C4-2B (cell line): ENCODE measurements at regions not wholly inside any gene's neighbourhood (a gene's known extent, or its start where the extent isn't known, plus 50 kb on each side); places are given as distances from the start of the nearest gene placed in this dataset.

Source experiments
- ZFX ChIP-seq: fragments of 450-650 bp; IDR thresholded peaks from 2 replicates; pipeline ENCODE4 v1.6.1; 2017
- TF ChIP-seq, protein P1 (sequence below): fragments of 450-650 bp; conservative IDR thresholded peaks from 2 replicates; pipeline ENCODE4 v1.5.1; 2017; ENCODE audit warnings: mild to moderate bottlenecking

DNA sequence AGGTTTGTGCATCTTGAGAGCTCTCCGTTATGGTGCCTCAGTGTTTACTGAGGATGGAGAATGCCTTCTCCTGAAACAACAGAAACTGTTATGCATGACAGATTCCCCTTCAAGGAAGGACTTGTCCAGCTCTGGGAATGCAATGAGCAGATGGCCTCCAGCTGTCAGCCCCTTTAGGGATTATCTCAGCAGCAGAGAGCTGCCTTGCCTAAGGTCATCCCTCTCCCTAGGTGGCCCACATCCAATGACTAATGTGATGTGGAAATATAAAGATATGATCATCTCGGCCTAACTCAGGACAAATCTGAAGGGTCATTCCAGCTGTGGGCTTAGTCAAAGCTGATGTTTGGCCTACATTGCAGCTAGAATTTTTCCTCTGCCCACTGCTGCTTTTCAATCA lies 214.3 kb upstream of the N4BP1 start:
- TF ChIP-seq, protein P1, sequence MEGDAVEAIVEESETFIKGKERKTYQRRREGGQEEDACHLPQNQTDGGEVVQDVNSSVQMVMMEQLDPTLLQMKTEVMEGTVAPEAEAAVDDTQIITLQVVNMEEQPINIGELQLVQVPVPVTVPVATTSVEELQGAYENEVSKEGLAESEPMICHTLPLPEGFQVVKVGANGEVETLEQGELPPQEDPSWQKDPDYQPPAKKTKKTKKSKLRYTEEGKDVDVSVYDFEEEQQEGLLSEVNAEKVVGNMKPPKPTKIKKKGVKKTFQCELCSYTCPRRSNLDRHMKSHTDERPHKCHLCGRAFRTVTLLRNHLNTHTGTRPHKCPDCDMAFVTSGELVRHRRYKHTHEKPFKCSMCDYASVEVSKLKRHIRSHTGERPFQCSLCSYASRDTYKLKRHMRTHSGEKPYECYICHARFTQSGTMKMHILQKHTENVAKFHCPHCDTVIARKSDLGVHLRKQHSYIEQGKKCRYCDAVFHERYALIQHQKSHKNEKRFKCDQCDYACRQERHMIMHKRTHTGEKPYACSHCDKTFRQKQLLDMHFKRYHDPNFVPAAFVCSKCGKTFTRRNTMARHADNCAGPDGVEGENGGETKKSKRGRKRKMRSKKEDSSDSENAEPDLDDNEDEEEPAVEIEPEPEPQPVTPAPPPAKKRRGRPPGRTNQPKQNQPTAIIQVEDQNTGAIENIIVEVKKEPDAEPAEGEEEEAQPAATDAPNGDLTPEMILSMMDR: no peak
- no peak for TF ChIP-seq ZFX
